Glutamatergic neuron (in vitro differentiated cells): ENCODE measurements at regions not wholly inside any gene's neighbourhood (a gene's known extent, or its start where the extent isn't known, plus 50 kb on each side); places are given as distances from the start of the nearest gene placed in this dataset.

ENCODE experiments used
- DNase-seq: peaks from one replicate; pipeline ENCODE4 v3.0.0; 2022
- H3K27ac Mint-ChIP-seq: one replicate; pipeline ENCODE4 v1.8.0; 2020; ENCODE audit warnings: mild to moderate bottlenecking, mixed read lengths, inconsistent platforms; ENCODE audit not compliant: unreplicated experiment
- H3K27me3 Mint-ChIP-seq: one replicate; pipeline ENCODE4 v1.8.0; 2020; ENCODE audit warnings: mild to moderate bottlenecking, moderate library complexity, mixed read lengths, inconsistent platforms; ENCODE audit not compliant: unreplicated experiment
- H3K36me3 Mint-ChIP-seq: one replicate; pipeline ENCODE4 v1.8.0; 2020; ENCODE audit warnings: mild to moderate bottlenecking, mixed read lengths, inconsistent platforms; ENCODE audit not compliant: unreplicated experiment
- H3K4me1 Mint-ChIP-seq: one replicate; pipeline ENCODE4 v1.8.0; 2020; ENCODE audit warnings: mild to moderate bottlenecking, low read depth, mixed read lengths, inconsistent platforms; ENCODE audit not compliant: unreplicated experiment
- H3K4me3 Mint-ChIP-seq: one replicate; pipeline ENCODE4 v1.8.0; 2020; ENCODE audit warnings: mild to moderate bottlenecking, mixed read lengths, inconsistent platforms; ENCODE audit not compliant: unreplicated experiment
- H3K9me3 Mint-ChIP-seq: one replicate; pipeline ENCODE4 v1.8.0; 2020; ENCODE audit warnings: mild to moderate bottlenecking, moderate library complexity, mixed read lengths, inconsistent platforms; ENCODE audit not compliant: unreplicated experiment
- TF ChIP-seq, protein P1 (sequence below): fragments of 200-600 bp; sonication (generic); IDR thresholded peaks from one replicate; pipeline ENCODE4 v1.5.0; 2021; ENCODE audit not compliant: partially characterized antibody, unreplicated experiment

GRCh38 chr2:105494683-105495425 is 96.0 kb upstream of the FHL2 start:
- peaks cover 15% of the 10 kb centered on the region for H3K4me1 Mint-ChIP-seq
- no peak for DNase-seq
- TF ChIP-seq, protein P1, sequence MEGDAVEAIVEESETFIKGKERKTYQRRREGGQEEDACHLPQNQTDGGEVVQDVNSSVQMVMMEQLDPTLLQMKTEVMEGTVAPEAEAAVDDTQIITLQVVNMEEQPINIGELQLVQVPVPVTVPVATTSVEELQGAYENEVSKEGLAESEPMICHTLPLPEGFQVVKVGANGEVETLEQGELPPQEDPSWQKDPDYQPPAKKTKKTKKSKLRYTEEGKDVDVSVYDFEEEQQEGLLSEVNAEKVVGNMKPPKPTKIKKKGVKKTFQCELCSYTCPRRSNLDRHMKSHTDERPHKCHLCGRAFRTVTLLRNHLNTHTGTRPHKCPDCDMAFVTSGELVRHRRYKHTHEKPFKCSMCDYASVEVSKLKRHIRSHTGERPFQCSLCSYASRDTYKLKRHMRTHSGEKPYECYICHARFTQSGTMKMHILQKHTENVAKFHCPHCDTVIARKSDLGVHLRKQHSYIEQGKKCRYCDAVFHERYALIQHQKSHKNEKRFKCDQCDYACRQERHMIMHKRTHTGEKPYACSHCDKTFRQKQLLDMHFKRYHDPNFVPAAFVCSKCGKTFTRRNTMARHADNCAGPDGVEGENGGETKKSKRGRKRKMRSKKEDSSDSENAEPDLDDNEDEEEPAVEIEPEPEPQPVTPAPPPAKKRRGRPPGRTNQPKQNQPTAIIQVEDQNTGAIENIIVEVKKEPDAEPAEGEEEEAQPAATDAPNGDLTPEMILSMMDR = no peak
- peaks cover 2% of the 10 kb centered on the region for H3K27me3 Mint-ChIP-seq
- H3K27ac Mint-ChIP-seq = no peak overlapping the region
- H3K36me3 Mint-ChIP-seq = peaks cover 25% of the 10 kb centered on the region
- H3K9me3 Mint-ChIP-seq = peaks cover 9% of the 10 kb centered on the region
- H3K4me3 Mint-ChIP-seq = no peak overlapping the region

GRCh38 chr2:105490956-105491355 is 92.1 kb upstream of the FHL2 start:
- Mint-ChIP-seq H3K4me1 (peaks cover 4% of the 10 kb centered on the region), H3K27me3 (peaks cover 2% of the 10 kb centered on the region), H3K27ac (no peak overlapping the region), H3K4me3 (no peak overlapping the region), H3K9me3 (peaks cover 7% of the 10 kb centered on the region), H3K36me3 (peaks cover 25% of the 10 kb centered on the region)
- TF ChIP-seq, protein P1 = no peak
- no peak for DNase-seq

- H3K9me3 Mint-ChIP-seq = peaks cover 8% of the 10 kb centered on the region
- H3K36me3 Mint-ChIP-seq = peaks cover 25% of the 10 kb centered on the region
- no peak overlapping the region for H3K4me3 Mint-ChIP-seq
- DNase-seq = no peak
- no peak overlapping the region for H3K27ac Mint-ChIP-seq
- no peaks in the 10 kb centered on the region for H3K4me1 Mint-ChIP-seq
- H3K27me3 Mint-ChIP-seq = peaks cover 2% of the 10 kb centered on the region
- TF ChIP-seq, protein P1 = no peak
Observed at GRCh38 chr2:105490204-105490603, 91.4 kb upstream of the FHL2 start.

- no peak for DNase-seq
- Mint-ChIP-seq H3K4me3 (no peak overlapping the region), H3K9me3 (peaks cover 7% of the 10 kb centered on the region), H3K4me1 (no peaks in the 10 kb centered on the region), H3K27ac (peak overlapping the region; percentile 38), H3K36me3 (peaks cover 25% of the 10 kb centered on the region), H3K27me3 (peaks cover 2% of the 10 kb centered on the region)
- TF ChIP-seq, protein P1 = no peak
Observed at GRCh38 chr2:105489168-105489878, 90.5 kb upstream of the FHL2 start.

- H3K27ac Mint-ChIP-seq = no peak overlapping the region
- no peak overlapping the region for H3K4me3 Mint-ChIP-seq
- peaks cover 5% of the 10 kb centered on the region for H3K9me3 Mint-ChIP-seq
- H3K27me3 Mint-ChIP-seq = no peaks in the 10 kb centered on the region
- H3K4me1 Mint-ChIP-seq = no peaks in the 10 kb centered on the region
- peaks cover 17% of the 10 kb centered on the region for H3K36me3 Mint-ChIP-seq
- DNase-seq = no peak
- TF ChIP-seq, protein P1 = no peak
Observed at GRCh38 chr2:105488285-105488684, 89.4 kb upstream of the FHL2 start.
